Inferior parietal cortex (tissue), 1 donor: ENCODE measurements at regions not wholly inside any gene's neighbourhood (a gene's known extent, or its start where the extent isn't known, plus 50 kb on each side); places are given as distances from the start of the nearest gene placed in this dataset.
A peak's percentile ranks its signal among the peaks of the same experiment; 100 is the strongest.

Source experiments
- DNase-seq: peaks from one replicate; pipeline ENCODE4 v3.0.0-alpha.2; 2016; ENCODE audit errors: extremely low spot score

DNA sequence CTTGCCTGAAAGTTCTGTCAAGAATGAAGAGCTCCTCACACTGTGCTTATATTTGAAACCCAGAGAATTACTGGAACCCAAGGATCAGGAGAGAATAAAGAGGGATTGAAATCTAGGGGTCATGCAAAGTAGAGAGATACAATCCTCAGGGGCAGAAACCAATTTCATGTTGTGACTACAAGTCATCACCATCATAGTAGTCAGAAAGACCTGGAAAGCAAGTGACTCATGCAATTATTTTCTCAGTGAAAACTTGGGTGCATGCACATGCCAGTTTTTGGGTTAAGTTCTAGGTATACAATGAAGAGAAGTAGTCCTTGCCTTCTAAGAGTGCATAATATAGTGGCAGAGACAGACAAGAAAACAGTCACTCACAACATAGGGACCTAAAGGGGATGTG is 210.0 kb downstream of the ZC3H11B start:
- no peak for DNase-seq

GRCh38 chr1:219401724-219402625 is 210.9 kb downstream of the ZC3H11B start:
- no peak for DNase-seq

- no peak for DNase-seq
Observed at GRCh38 chr1:219399446-219399845, 213.5 kb downstream of the ZC3H11B start.

DNA sequence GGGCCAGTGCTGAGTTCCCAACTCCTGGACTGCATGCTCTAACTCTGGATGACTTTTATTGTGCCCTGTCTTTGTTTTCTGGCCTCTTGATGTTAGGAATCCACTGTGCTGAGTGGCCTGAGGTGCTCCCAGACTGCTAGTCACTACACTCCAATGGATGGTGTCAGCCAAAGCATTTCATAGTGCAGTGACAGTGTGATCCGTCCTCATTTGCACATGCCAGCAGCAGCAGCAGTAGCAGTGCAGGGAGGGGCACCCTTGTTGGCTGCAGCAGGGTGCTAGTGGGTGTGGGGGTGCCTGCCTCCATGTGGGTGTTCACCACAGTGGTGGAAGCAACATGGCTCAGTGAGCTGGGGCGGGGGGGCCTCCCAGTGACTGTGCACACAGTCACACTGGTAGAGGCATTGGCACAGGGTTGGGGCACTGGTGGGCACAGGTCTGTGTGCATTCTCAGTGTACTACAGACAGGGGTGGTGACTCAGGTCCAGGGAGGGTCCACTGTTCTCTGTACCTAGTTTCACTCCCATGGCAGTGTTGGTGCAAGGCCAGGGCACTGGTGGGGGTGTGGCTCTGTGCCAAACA is 214.0 kb downstream of the ZC3H11B start:
- DNase-seq: no peak

DNA sequence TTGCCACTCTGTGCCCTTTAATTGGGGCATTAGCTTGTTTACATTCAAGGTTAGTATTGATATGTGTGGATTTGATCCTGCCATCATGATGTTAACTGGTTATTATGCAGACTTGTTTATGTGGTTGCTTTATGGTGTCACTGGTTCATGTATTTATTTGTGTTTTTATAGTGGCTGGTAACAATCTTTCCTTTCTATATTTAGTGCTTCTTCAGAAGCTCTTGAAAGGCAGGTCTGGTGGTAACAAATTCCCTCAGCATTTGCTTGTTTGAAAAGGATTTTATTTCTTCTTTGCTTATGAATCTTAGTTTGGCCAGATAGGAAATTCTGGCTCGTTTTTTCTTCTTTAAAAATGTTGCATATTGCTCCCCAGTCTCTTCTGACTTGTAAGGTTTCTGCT is 215.4 kb downstream of the ZC3H11B start:
- DNase-seq: no peak

DNA sequence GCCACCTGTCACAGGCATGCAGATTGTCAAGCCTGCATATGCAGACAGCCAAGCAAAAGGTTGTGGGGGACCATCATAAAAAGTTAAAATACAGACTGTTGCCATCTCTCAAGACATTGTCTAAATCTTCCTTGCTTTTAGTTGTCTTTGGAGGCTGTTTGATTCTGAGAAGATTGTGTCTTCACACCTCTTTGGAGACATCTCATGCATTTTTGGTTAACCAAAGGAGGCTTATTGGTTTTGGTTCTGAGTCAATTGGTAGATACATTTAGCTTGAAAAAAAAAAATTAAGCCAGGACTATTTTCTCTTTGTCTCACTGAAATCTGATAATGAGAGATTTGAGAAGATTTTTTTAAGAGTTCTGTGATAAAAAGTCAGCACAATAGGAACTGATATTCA is 217.6 kb downstream of the LYPLAL1 start:
- DNase-seq: no peak

DNA sequence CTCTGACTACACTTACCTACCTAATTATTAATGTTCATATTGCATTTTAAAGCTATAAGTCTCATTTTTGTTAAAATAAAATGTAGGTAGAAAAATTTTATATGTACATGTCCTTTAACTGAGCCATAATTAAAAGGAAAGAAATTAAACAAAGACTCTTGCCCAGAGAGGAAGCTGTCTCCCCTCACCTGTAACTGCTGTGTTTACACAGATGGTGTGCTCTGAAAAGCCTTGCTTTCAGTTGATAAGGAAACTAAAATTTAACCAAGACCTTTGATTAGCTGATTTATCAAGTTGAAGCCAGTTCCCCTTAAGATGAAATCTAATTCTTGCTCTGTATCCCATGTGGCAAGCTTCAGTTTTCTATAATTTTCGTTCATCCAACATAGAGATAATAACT is 213.5 kb downstream of the LYPLAL1 start:
- no peak for DNase-seq

DNA sequence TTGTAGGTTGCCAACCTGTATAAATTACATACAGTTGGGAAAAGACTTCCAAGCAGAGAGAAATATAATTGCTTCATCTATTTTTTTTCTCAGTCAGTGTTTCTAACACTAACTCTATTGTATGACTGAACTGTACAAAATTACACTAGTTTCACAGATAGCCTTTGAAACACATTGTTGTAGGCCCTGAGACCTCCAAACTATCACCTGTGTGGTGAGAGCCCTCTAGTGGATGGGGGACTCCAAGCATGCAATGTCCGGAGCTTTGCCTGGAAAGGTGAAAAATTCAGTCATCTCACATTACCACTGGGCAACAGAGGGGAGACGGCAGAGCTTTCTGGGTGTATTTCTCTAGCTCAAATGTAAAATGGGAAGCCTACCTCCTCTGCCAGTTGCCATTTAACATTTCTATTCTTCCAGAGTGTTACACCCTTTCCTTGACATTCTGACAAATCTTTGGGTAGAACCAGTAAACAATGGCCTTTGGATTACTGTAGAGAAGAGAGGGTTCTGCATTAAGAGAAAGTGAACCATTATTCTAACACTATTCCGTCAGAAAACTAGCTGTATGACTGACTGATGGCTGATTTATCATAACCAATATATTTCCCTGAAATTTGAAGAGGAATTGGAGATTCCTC is 212.2 kb downstream of the LYPLAL1 start:
- peak; percentile 47 for DNase-seq

DNA sequence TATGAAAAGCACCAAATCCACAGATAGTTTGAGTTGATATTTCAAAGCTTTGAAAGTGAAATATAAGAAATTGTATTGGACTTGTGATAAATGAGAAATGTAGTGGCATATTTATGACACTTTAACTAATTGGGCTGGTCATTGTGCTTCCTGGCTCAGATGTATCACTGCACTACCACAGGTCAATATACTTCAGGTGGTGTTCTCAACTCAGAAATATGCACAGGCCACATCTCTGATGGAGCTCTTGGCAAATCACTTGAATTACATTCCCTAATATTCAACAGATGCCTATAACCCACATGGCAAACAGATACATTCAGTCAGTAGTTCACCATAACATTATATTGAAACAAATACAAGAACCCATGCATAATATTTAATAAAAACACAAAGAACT is 209.6 kb downstream of the LYPLAL1 start:
- DNase-seq: no peak

DNA sequence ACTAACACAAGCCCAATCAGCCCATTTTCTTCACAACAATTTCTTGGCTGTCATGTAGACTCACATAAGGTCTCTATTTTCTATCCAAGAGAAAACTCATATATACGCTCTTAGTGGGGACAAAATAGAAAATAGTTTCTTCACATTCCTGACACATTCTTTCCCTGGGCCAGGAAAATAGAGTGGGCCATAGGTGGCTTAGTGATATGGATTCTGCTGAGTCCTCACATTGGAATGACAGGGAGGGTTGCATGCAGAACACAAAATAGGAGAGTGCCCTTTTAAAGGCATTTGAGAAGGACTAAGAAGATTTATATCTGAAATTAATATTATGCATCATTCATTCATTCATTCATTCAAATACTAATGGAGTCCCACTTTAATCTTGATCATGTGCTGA is 207.7 kb downstream of the LYPLAL1 start:
- no peak for DNase-seq

DNA sequence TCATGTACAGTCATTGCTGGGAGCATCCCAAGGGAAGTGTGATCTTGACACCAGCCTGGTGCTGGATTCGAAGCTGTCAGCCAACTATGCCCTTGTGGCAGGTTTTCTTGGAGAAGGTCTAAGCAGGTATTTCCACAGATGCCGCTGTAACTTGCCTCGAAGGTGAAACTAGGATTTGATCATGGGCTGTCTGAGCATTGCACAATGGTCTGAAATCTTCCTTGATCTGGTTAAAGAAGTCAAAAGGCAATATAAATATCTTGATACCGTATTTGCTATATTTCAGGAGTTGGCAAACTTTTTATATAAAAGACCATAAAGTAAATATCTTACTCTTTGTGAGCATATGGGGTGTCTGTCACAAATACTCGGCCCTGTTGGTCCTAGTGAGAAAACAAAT is 206.8 kb downstream of the LYPLAL1 start:
- no peak for DNase-seq

DNA sequence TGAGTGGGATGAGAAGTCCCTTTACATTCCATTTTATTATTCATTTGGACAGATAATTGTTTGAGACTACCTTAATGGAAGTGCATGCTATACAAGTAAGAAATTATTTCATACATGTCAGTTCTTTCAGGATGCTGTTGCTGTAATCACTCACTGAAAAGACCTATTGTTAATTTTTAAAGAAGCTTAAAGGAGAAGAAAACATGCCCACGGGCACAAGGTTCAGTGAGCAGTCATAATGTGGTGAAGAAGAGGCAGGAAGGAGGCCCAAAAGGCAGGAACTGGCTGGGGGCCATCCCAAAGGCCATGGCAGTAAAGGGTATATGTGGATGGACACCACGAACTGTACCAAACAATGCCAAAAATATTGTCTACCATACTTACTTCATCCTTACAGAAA is 206.0 kb downstream of the LYPLAL1 start:
- DNase-seq: no peak

GRCh38 chr1:219374636-219375035 is 201.0 kb downstream of the LYPLAL1 start:
- DNase-seq: no peak

DNA sequence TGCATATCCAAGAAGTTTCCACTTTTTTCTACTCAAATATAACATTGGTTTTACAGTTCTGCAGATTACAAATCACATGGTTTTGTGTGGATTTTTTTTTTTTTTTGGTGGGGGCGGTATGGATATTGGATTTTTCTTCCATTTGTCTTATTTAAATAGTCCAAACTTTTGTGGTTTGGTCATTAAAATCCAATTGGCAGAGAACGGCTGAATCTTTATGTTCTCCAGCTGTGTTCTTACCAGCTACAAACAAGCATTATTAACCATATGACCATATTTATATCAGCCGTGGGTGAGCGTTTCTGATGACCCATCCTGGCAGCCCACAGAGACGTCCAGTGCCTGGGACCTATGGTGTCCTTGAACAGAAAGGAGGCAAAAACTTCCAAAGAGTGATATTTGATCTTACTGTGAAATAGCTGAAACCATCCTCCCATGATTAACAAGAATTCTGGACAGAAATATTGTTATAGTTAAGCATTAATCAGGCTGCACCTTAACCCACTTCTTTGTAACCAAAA is 200.4 kb downstream of the LYPLAL1 start:
- no peak for DNase-seq

GRCh38 chr1:219373616-219373935 is 199.9 kb downstream of the LYPLAL1 start:
- DNase-seq: no peak

DNA sequence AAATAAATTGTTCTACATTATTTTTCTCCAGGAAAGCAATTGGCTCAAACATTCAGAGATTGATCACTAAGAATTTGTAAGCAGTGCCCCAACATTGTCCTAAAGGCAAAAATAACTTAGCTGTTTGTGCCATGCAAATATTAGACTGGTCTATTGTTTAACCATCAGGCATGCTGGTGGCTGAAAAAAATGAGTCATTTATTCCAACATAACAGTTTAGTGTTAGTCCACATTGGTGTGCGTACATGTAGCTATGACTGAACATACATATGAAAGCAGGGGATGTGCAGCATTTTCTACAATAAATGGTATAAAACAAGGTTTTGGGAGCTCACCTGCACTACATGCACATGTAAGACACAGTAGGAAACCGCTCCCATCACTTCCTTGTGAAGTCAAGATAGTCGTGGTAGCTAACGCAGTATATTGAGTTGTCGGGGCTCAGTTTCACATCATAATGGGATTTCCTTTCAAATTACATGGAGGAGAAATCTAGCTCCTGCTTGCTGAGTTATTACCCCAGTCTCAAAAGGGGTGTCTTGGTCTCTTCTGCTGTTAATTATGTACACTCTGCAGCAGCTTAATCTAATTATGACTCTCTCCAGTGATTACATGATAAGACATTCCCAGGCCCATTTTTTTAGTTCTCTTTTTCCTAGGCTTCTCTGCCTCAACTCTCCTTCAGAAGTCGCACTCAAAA is 199.4 kb downstream of the LYPLAL1 start:
- DNase-seq: no peak

- DNase-seq: no peak
Observed at GRCh38 chr1:219371471-219371870, 197.8 kb downstream of the LYPLAL1 start.

- DNase-seq: no peak
Observed at GRCh38 chr1:219367496-219367895, 193.8 kb downstream of the LYPLAL1 start.

DNA sequence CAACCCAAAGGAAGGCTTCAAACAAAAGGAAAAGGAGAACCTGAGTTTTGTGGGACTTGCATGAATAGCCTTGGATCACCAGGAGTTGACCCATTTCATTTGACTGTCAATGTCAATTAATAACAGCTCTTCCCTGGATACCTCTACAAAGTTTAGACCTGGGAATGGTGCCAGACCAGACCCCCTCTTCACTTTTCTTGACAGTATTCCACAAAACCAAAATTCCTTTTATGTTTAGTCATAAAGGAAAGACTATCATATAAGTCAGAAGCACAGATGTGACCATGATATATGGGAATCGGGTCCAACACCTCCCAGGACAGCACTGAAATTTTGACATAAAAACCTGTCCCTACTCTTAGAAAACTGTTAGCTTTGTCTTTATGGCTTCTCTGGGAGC is 191.8 kb downstream of the LYPLAL1 start:
- no peak for DNase-seq

- DNase-seq: no peak
Observed at GRCh38 chr1:219362702-219363101, 189.0 kb downstream of the LYPLAL1 start.

DNA sequence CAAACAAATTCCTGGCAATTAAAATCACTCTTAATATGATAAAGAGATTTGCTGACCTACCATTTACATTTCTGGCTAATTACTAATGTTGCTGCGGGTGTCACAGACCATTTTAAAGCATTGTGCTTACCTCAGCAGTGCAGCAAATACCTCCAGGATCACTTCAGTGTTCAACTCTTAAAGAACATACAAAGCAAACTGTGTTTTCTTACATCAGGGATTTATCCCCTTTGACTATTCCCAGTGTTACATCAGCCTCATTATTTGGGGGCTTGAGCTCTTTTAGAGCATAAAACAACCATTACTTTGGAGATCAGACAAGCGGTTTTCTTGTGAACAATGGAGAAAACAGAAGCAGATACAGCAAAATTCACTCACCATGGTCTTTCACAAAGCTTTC is 185.4 kb downstream of the LYPLAL1 start:
- no peak for DNase-seq

- DNase-seq: no peak
Observed at GRCh38 chr1:219358080-219358479, 184.4 kb downstream of the LYPLAL1 start.
